Keratinocyte (primary cell): ENCODE measurements at regions not wholly inside any gene's neighbourhood (a gene's known extent, or its start where the extent isn't known, plus 50 kb on each side); places are given as distances from the start of the nearest gene placed in this dataset.
A peak's percentile ranks its signal among the peaks of the same experiment; 100 is the strongest.

Experiments used
- DNase-seq: peaks from one replicate; pipeline ENCODE4 v3.0.0-alpha.2; 2011; ENCODE audit warnings: low read depth, missing footprints, low spot score
- FAIRE-seq: peaks from 2 replicates; lab custom pipeline; 2011; peaks lifted over from hg19 to GRCh38; lab: Jason Lieb, UNC
- H2AFZ ChIP-seq: 2 replicates; pipeline ENCODE4 v1.6.0; 2012; ENCODE audit warnings: low read length, control low read depth, inconsistent platforms; ENCODE audit not compliant: control insufficient read depth
- H3K27ac ChIP-seq: 2 replicates; pipeline ENCODE4 v1.5.1; 2011; ENCODE audit warnings: low read length; ENCODE audit not compliant: control insufficient read depth, insufficient read depth
- H3K27me3 ChIP-seq: 3 replicates; pipeline ENCODE4 v1.6.0; 2011; ENCODE audit warnings: low read length; ENCODE audit not compliant: control insufficient read depth, insufficient read depth; ENCODE audit errors: extremely low read depth
- H3K36me3 ChIP-seq, 2 experiments: 2 replicates in 1 of 2; 3 replicates in 1 of 2; pipeline ENCODE4 v1.5.1; 2011; ENCODE audit warnings: low read length in 2 of 2, mild to moderate bottlenecking in 1 of 2; ENCODE audit not compliant: control insufficient read depth in 2 of 2, insufficient read depth in 2 of 2; ENCODE audit errors: extremely low read depth in 1 of 2
- H3K4me1 ChIP-seq: 3 replicates; pipeline ENCODE4 v1.5.1; 2011; ENCODE audit warnings: low read length; ENCODE audit not compliant: control insufficient read depth, insufficient read depth; ENCODE audit errors: extremely low read depth
- H3K4me2 ChIP-seq: 3 replicates; pipeline ENCODE4 v1.6.0; 2011; ENCODE audit warnings: low read depth, low read length; ENCODE audit not compliant: control insufficient read depth, insufficient read depth; ENCODE audit errors: extremely low read depth
- H3K4me3 ChIP-seq, 3 experiments: fragments of 200-600 bp in 1 of 3; sonication (generic) in 1 of 3; 2 replicates in 2 of 3; 3 replicates in 1 of 3; pipeline ENCODE4 v1.5.1; 2011 to 2016; ENCODE audit warnings: low read length in 3 of 3, mild to moderate bottlenecking in 3 of 3, control low read depth in 2 of 3, inconsistent platforms in 1 of 3, low read depth in 1 of 3, mixed read lengths in 1 of 3, mixed run types in 1 of 3, moderate library complexity in 1 of 3; ENCODE audit not compliant: control insufficient read depth in 2 of 3, insufficient read depth in 2 of 3; ENCODE audit errors: extremely low read depth in 1 of 3
- H3K79me2 ChIP-seq: 2 replicates; pipeline ENCODE4 v1.6.0; 2012; ENCODE audit warnings: low read length; ENCODE audit not compliant: control insufficient read depth, insufficient read depth
- H3K9ac ChIP-seq: 3 replicates; pipeline ENCODE4 v1.6.0; 2011; ENCODE audit warnings: low read length; ENCODE audit not compliant: control insufficient read depth, insufficient read depth; ENCODE audit errors: extremely low read depth
- H3K9me1 ChIP-seq: 3 replicates; pipeline ENCODE4 v1.6.0; 2011; ENCODE audit warnings: low read length; ENCODE audit not compliant: control insufficient read depth, insufficient read depth; ENCODE audit errors: extremely low read depth
- H3K9me3 ChIP-seq: 2 replicates; pipeline ENCODE4 v1.5.1; 2012; ENCODE audit warnings: low read depth, low read length; ENCODE audit not compliant: control insufficient read depth
- H4K20me1 ChIP-seq: 3 replicates; pipeline ENCODE4 v1.6.0; 2011; ENCODE audit warnings: low read length; ENCODE audit not compliant: control insufficient read depth, insufficient read depth; ENCODE audit errors: extremely low read depth
- EZH2 ChIP-seq: IDR thresholded peaks from one replicate; pipeline ENCODE4 v1.6.1; 2012; ENCODE audit warnings: inconsistent platforms, mild to moderate bottlenecking, low read length, moderate library complexity
- dilution Hi-C: fragments of 300-500 bp; cut with MboI; formaldehyde crosslinking; loops from one replicate; pipeline ENCODE4 v1.7.0; 2020; ENCODE audit warnings: low sequenced_read_pairs; ENCODE audit not compliant: extremely low pct_ligation_motif_present
- TF ChIP-seq, protein P1 (sequence below), 3 experiments: IDR thresholded peaks in 1 of 3; conservative IDR thresholded peaks in 1 of 3; optimal IDR thresholded peaks in 1 of 3; 2 replicates in 2 of 3; 3 replicates in 1 of 3; pipeline versions ENCODE3 to v1.5.1; 2011; ENCODE audit warnings: low read length in 3 of 3, mild to moderate bottlenecking in 3 of 3, moderate library complexity in 2 of 3, control low read depth in 1 of 3, inconsistent platforms in 1 of 3; ENCODE audit not compliant: insufficient read depth in 2 of 3; ENCODE audit errors: extremely low read depth in 1 of 3

DNA sequence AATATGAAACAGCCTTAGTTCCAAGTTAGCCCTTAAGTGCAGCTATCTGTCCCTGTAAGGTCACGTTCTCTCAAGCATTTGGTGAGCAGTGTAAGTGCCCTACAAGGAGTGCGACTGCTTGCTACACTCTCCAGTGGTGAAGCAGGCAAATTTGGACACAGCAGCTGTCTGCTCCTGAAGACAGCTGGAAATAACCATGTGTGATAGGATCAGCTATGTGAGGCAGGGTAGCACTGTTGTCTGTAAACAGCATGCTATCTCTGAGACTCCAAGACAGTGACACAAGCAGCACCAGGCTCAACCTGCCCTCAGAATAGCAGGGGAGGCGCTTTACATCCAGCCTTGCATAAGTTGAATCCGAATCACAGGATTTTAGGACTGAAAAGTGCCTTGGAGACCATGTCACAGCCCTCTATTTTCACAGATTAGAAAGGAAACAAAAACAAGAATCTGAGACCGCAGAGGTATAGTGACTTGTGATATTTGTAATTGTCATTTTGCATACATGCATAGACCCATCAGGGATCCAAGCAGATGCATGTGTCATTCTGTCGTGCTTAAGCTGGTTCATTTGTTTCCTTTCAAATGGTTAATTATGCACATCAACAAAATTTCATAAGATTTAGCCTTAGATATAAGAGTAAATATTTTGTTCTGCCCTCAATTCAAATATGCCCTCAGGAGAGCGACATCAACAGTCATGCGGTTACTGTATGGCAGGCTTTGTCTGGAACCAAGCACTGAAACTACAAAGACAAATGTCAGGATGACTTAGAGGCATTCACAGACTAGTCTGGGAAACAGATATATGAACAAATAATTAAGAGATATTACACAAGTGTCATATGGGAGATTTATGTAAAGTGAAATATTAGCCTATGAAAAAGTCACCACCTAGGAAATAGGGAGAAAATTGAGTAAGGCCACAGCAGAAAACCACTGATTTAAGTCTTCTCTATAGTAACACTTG, 134.9 kb upstream of the NRIP1 start:
- Histone ChIP-seq H3K4me3 (no peak overlapping the region), H2AFZ (peak overlapping the region; percentile 30), H3K4me2 (no peak overlapping the region), H3K9ac (no peak overlapping the region), H3K27me3 (no peaks in the 10 kb centered on the region), H4K20me1 (no peaks in the 10 kb centered on the region), H3K36me3 (no peaks in the 10 kb centered on the region), H3K27ac (no peak overlapping the region), H3K9me1 (no peaks in the 10 kb centered on the region), H3K4me1 (no peaks in the 10 kb centered on the region), H3K79me2 (no peaks in the 10 kb centered on the region), H3K9me3 (no peaks in the 10 kb centered on the region)
- FAIRE-seq: no peak
- TF ChIP-seq EZH2: no peak
- TF ChIP-seq, protein P1, sequence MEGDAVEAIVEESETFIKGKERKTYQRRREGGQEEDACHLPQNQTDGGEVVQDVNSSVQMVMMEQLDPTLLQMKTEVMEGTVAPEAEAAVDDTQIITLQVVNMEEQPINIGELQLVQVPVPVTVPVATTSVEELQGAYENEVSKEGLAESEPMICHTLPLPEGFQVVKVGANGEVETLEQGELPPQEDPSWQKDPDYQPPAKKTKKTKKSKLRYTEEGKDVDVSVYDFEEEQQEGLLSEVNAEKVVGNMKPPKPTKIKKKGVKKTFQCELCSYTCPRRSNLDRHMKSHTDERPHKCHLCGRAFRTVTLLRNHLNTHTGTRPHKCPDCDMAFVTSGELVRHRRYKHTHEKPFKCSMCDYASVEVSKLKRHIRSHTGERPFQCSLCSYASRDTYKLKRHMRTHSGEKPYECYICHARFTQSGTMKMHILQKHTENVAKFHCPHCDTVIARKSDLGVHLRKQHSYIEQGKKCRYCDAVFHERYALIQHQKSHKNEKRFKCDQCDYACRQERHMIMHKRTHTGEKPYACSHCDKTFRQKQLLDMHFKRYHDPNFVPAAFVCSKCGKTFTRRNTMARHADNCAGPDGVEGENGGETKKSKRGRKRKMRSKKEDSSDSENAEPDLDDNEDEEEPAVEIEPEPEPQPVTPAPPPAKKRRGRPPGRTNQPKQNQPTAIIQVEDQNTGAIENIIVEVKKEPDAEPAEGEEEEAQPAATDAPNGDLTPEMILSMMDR (optimal IDR thresholded peaks at IDR 0.05 in 1 of 3, IDR thresholded peaks at IDR 0.05 in 1 of 3, conservative IDR thresholded peaks at IDR 0.05 in 1 of 3; ENCODE audit: extremely low read depth in 1 of 3, insufficient read depth in 2 of 3, low read length in 3 of 3): no peak
- DNase-seq: no peak
- dilution Hi-C loops: no loop called here

DNA sequence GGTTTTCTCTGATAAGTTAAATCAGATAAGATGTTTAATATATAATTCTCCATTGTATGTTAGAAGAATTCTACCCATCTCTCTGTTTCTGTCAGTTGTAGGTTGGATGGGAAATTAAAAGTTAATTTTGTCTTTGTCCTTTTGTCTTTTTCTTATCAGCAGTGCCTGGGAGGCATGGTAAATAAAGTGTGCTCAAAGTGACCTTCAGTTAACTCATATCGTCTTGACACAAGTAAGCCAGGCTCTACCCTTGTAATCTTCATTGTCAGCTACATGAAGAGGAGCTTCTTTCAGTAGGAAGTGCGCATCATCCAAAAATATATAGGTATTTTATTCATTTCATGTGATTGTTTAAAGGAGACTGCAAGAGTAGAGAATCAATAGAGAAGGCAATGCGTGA, 138.9 kb upstream of the NRIP1 start:
- Histone ChIP-seq H3K9me1 (no peaks in the 10 kb centered on the region), H3K9me3 (no peaks in the 10 kb centered on the region), H3K4me1 (peaks cover 3% of the 10 kb centered on the region), H3K4me3 (no peak overlapping the region), H2AFZ (no peak overlapping the region), H3K36me3 (no peaks in the 10 kb centered on the region), H3K27me3 (no peaks in the 10 kb centered on the region), H3K4me2 (no peak overlapping the region), H3K27ac (no peak overlapping the region), H3K9ac (no peak overlapping the region), H4K20me1 (no peaks in the 10 kb centered on the region), H3K79me2 (no peaks in the 10 kb centered on the region)
- DNase-seq: no peak
- no peak for TF ChIP-seq EZH2
- FAIRE-seq: no peak
- dilution Hi-C loops: no loop called here
